Ascending aorta (tissue), 2 donors: ENCODE measurements at regions not wholly inside any gene's neighbourhood (a gene's known extent, or its start where the extent isn't known, plus 50 kb on each side); places are given as distances from the start of the nearest gene placed in this dataset.

Experiments
- DNase-seq, 2 donors: peaks; one replicate each; pipeline ENCODE4 v3.0.0-alpha.2; 2019; ENCODE audit warnings: low spot score in 2 of 2
- H3K27ac ChIP-seq, 2 donors: fragments of 200-600 bp; sonication (generic); one replicate each; pipeline ENCODE4 v1.5.1; 2016 to 2017; ENCODE audit warnings: mild to moderate bottlenecking in 1 of 2
- H3K27me3 ChIP-seq: fragments of 200-600 bp; sonication (generic); one replicate; pipeline ENCODE4 v1.5.1; 2017
- H3K36me3 ChIP-seq, 2 donors: fragments of 200-600 bp; sonication (generic); one replicate each; pipeline ENCODE4 v1.5.1; 2016
- H3K4me1 ChIP-seq, 2 donors: fragments of 200-600 bp; sonication (generic); one replicate each; pipeline ENCODE4 v1.5.1; 2016 to 2017; ENCODE audit warnings: mild to moderate bottlenecking in 1 of 2
- H3K4me3 ChIP-seq, 2 donors: fragments of 200-600 bp; sonication (generic); one replicate each; pipeline ENCODE4 v1.5.1; 2016 to 2017; ENCODE audit warnings: mild to moderate bottlenecking in 1 of 2
- H3K9me3 ChIP-seq, 2 donors: fragments of 200-600 bp; sonication (generic); one replicate each; pipeline ENCODE4 v1.5.1; 2016
- intact Hi-C: fragments of 100-400 bp; cut with DNase I; formaldehyde crosslinking; loops from one replicate; pipeline ENCODE4 v1.15.1; 2023
- TF ChIP-seq, protein P1 (sequence below), 3 experiments: fragments of 200-600 bp in 2 of 3; fragments of 450-650 bp in 1 of 3; sonication (generic) in 2 of 3; IDR thresholded peaks; one replicate each; pipeline ENCODE4 v1.5.1; 2016 to 2019; ENCODE audit warnings: antibody characterized with exemption in 3 of 3, mild to moderate bottlenecking in 1 of 3, moderate library complexity in 1 of 3

DNA sequence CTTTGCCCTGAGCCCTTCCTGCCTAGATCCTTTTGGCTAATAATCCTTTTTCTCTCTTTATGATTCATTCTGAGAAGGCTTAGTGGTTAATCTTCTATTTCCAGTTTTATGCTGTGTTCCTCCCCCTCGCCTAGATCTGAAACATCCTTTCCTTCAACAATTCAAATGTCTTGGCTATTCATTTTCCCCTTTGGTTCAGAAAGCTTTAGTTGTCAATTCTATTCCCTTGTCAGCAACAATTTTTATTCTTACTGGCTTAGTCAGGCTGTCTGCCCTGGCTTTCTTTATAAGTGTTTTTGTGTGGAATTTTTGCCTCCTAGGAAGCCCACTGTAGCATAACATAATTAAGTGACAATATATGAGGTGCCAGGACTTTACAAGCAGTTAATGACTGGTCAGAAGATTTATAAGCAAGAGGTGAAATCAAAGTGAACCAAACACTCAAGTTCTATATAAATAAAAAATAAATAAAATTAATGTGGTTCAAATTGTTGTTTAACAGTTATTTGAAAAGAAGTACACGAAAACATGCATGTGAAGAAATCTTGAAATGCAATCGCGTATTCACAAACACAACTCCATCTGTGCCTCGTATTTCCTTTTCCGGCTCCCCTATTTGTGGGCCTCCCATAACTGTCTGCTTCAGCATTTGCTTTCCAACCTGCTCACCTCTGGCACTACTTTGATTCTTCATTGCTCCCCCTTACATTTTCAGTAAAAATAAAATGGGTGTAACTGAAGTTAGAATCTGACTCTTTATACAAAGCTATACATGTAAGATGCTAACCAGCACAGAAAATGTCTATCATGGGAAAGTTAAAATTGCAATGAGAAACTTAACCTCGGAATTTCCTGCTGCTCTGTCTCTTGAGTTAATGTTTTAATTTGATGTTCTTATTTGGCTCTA lies 235.4 kb downstream of the SPRY1 start:
- TF ChIP-seq, protein P1, sequence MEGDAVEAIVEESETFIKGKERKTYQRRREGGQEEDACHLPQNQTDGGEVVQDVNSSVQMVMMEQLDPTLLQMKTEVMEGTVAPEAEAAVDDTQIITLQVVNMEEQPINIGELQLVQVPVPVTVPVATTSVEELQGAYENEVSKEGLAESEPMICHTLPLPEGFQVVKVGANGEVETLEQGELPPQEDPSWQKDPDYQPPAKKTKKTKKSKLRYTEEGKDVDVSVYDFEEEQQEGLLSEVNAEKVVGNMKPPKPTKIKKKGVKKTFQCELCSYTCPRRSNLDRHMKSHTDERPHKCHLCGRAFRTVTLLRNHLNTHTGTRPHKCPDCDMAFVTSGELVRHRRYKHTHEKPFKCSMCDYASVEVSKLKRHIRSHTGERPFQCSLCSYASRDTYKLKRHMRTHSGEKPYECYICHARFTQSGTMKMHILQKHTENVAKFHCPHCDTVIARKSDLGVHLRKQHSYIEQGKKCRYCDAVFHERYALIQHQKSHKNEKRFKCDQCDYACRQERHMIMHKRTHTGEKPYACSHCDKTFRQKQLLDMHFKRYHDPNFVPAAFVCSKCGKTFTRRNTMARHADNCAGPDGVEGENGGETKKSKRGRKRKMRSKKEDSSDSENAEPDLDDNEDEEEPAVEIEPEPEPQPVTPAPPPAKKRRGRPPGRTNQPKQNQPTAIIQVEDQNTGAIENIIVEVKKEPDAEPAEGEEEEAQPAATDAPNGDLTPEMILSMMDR (IDR thresholded peaks at IDR 0.05) = no peak
- Histone ChIP-seq H3K4me1 (no peaks in the 10 kb centered on the region), H3K27ac (no peak overlapping the region), H3K27me3 (no peaks in the 10 kb centered on the region), H3K36me3 (no peaks in the 10 kb centered on the region), H3K9me3 (no peaks in the 10 kb centered on the region), H3K4me3 (no peak overlapping the region)
- intact Hi-C loops = no loop called here
- no peak for DNase-seq

DNA sequence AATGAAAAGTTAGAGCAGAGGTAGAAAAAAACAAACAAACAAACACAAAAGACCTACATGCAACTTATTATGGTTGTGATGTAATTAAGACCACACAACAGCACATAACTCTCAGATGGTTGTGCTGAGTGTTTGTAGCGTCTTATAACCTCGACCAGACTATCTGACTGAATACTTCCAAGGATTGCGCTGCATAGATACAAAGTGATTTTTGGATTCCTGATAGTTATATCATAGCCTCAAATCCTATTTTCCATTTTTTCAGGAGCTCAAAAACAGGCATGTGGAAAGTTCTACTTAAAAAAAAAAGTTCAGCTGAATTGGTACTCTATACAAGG lies 236.1 kb downstream of the SPRY1 start:
- Histone ChIP-seq H3K9me3 (no peaks in the 10 kb centered on the region), H3K27ac (no peak overlapping the region)
- intact Hi-C loops = no loop called here

DNA sequence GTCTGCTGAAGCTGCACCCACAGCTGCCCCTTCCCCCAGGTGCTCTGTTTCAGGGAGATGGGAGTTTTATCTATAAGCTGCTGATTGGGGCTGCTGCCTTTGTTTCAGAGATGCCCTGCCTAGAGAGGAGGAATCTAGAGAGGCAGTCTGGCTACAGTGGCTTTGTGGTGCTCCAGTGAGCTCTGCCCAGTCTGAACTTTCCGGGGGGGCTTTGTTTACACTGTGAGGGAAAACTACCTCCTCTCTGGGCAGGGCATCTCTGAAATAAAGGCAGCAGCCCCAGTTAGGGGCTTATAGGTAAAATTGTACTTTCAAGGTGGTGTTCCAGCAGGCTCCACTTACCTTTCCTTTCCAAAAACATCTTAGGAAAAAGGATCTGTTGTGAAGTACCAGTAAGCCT lies 242.2 kb downstream of the SPRY1 start:
- H3K4me3 ChIP-seq = no peak overlapping the region
- no peaks in the 10 kb centered on the region for H3K36me3 ChIP-seq
- DNase-seq = no peak
- TF ChIP-seq, protein P1 (IDR thresholded peaks at IDR 0.05) = no peak
- H3K27ac ChIP-seq = no peak overlapping the region
- no peaks in the 10 kb centered on the region for H3K4me1 ChIP-seq
- H3K27me3 ChIP-seq = no peaks in the 10 kb centered on the region
- H3K9me3 ChIP-seq = no peaks in the 10 kb centered on the region
- intact Hi-C loops = no loop called here

More for the DNA sequence above, 236.1 kb downstream of the SPRY1 start:
- no peak for DNase-seq
- TF ChIP-seq, protein P1 (IDR thresholded peaks at IDR 0.05) = no peak
- Histone ChIP-seq H3K27me3 (no peaks in the 10 kb centered on the region), H3K36me3 (no peaks in the 10 kb centered on the region), H3K4me1 (no peaks in the 10 kb centered on the region), H3K4me3 (no peak overlapping the region)

DNA sequence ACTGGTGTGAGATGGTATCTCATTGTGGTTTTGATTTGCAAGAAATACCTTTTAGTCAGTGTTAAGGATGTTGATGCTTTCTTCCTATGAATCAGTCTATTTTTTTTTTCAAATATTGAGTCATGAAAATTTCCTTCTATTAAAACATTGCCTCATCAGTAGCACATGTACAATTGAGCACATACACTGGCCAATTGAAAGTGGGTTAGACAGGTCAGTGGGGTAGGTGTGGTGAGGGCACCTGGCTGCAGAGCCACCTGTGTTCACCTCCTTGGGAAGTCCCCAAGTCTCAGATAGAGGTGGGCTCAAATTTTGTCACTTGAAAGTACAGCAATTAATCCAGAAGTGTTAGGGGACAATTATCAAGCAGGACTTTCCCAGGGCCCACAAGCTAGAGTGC lies 243.7 kb downstream of the SPRY1 start:
- no peaks in the 10 kb centered on the region for H3K4me1 ChIP-seq
- no peaks in the 10 kb centered on the region for H3K27me3 ChIP-seq
- no peak for DNase-seq
- H3K27ac ChIP-seq = no peak overlapping the region
- intact Hi-C loops = no loop called here
- no peak overlapping the region for H3K4me3 ChIP-seq
- TF ChIP-seq, protein P1 (IDR thresholded peaks at IDR 0.05) = no peak
- H3K36me3 ChIP-seq = no peaks in the 10 kb centered on the region
- no peaks in the 10 kb centered on the region for H3K9me3 ChIP-seq

DNA sequence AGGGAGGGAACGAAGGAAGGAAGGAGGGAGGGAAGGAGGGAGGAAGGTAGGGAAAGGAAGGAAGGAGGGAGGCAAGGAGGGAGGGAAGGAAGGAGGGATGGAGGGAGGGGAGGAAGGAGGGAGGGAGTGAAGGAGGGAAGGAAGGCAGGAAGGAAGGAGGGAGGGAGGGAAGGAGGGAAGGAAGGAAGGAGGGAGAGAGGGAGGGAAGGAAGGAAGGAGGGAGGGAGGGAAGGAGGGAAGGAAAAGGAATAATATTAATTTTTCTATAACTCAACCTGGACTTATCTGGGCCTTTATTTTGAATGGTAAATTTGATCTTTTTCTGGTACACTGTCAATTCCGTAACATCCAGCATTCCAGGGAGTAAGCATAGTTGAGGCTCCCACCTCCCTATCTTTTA lies 244.2 kb downstream of the SPRY1 start:
- TF ChIP-seq, protein P1 (IDR thresholded peaks at IDR 0.05) = no peak
- intact Hi-C loops = no loop called here

More for the DNA sequence above, 244.2 kb downstream of the SPRY1 start:
- H3K36me3 ChIP-seq = no peaks in the 10 kb centered on the region
- DNase-seq = no peak
- no peak overlapping the region for H3K27ac ChIP-seq
- no peaks in the 10 kb centered on the region for H3K9me3 ChIP-seq
- no peak overlapping the region for H3K4me3 ChIP-seq
- H3K4me1 ChIP-seq = no peaks in the 10 kb centered on the region
- no peaks in the 10 kb centered on the region for H3K27me3 ChIP-seq
